Adrenal gland (tissue), 9 donors: ENCODE measurements at regions not wholly inside any gene's neighbourhood (a gene's known extent, or its start where the extent isn't known, plus 50 kb on each side); places are given as distances from the start of the nearest gene placed in this dataset.

Source experiments
- DNase-seq, 7 donors: peaks; one replicate each; pipeline ENCODE4 v3.0.0-alpha.2; 2019 to 2020
- H3K27ac ChIP-seq, 5 donors: fragments of 200-600 bp; sonication (generic) in 4 of 5; 1 replicate in 3 of 5; 2 replicates in 2 of 5; pipeline versions ENCODE4 v1.5.1 to v1.8.0; 2016 to 2020; ENCODE audit warnings: mild to moderate bottlenecking in 1 of 5
- H3K27me3 ChIP-seq: fragments of 200-600 bp; 2 replicates; pipeline ENCODE4 v1.8.0; 2021
- H3K36me3 ChIP-seq, 2 donors: fragments of 200-600 bp; replicated peaks in 1 of 2; 1 replicate in 1 of 2; 2 replicates in 1 of 2; pipeline versions ENCODE4 v1.5.1 to v1.8.0; 2018 to 2022
- H3K4me1 ChIP-seq, 2 donors: fragments of 200-600 bp; replicated peaks in 1 of 2; 1 replicate in 1 of 2; 2 replicates in 1 of 2; pipeline versions ENCODE4 v1.5.1 to v1.8.0; 2018 to 2021
- H3K4me3 ChIP-seq, 4 donors: fragments of 200-600 bp; sonication (generic) in 3 of 4; one replicate each; pipeline ENCODE4 v1.5.1; 2016 to 2018
- H3K9me3 ChIP-seq, 3 donors: fragments of 200-600 bp; sonication (generic) in 1 of 3; replicated peaks in 1 of 3; 1 replicate in 2 of 3; 2 replicates in 1 of 3; pipeline versions ENCODE4 v1.5.1 to v1.8.0; 2016 to 2021
- POLR2A ChIP-seq, 2 donors: fragments of 450-650 bp; IDR thresholded peaks; one replicate each; pipeline ENCODE4 v1.6.1; 2017; ENCODE audit warnings: antibody characterized with exemption in 2 of 2, mild to moderate bottlenecking in 2 of 2, moderate library complexity in 1 of 2
- WGBS, 4 donors: extraction: QIAGEN DNeasy Blood & Tissue Kit in 2 of 4; methylation state at CpG; one replicate each; pipeline versions ENCODE4 v1.1.5 to v1.1.7; 2013 to 2017; 5-methylcytosine and 5-hydroxymethylcytosine counted together
- intact Hi-C, 2 donors: fragments of 100-400 bp; cut with DNase I; formaldehyde crosslinking; loops; one replicate each; pipeline versions ENCODE4 v1.14.1 to v1.15.0; 2022 to 2023
- TF ChIP-seq, protein P1 (sequence below), 6 experiments: fragments of 450-650 bp in 4 of 6; fragments of 200-600 bp in 2 of 6; sonication (generic) in 1 of 6; IDR thresholded peaks; 1 replicate in 5 of 6; 2 replicates in 1 of 6; pipeline versions ENCODE4 v1.5.1 to v1.8.0; 2016 to 2021; ENCODE audit warnings: antibody characterized with exemption in 6 of 6, mild to moderate bottlenecking in 2 of 6, moderate library complexity in 1 of 6
- donor health status: healthy with polysubstance abuse.
- donor health status: Bipolar disorder and iron deficiency.
- donor health status: DM: yes; HTN: yes; CAD: no.
- donor health status: DM: no; HTN: no; CAD: no.
- donor health status: DM: no; HTN: no; CAD: no.

DNA sequence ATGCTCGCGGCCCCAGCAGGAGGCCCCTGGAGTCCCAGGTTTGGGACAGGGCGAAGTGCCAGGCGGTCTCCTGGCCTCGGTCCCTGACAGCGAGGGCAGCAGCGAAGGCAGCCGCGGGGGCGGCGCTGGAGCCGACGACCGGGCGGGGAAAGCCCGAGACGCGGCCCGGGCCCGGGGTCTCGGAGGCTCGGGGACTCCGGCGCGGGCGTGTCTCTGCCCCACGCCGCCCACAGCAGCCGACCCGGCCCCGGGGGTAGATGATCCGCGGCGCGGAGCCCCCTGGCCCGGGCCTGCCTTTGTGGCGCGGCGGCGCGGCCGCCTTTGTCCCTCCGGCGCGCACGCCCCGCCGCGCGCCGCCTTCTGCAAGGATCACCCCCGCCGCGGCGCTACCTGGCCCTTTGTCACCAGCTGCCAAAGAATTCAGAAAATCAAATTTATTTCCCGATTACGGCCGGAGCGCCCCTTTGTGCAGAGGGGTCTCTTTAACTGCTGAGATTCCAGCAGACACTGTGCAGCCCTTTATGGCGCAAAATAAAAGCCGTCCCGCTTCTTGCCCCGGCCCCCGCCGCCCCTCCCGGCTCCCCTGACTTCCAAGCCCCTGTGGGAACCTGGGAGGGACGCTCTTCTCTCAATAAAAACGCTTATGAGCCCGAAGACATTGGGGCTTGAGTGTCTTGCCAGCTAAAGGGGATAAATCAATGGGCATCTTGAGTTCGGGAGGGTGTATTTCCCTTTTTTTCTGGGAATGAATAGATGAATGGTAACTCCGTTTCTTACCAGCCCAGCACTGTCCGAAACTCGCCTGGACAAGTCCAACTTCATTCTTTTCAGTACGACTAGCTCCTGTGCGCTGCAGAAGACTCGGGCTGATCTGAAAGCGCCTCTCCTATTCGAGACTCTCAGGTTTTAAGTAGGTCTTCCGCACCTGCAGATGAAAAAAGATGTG lies 68.4 kb downstream of the HES1 start:
- Histone ChIP-seq H3K9me3 (no peaks in the 10 kb centered on the region), H3K4me3 (peak overlapping the region in 1 of 4 donors; percentile 29), H3K27ac (no peak overlapping the region), H3K27me3 (peaks cover 10% of the 10 kb centered on the region), H3K4me1 (peaks cover 0 to 13% of the 10 kb centered on the region in 2 donors), H3K36me3 (no peaks in the 10 kb centered on the region)
- intact Hi-C loops: no loop called here
- no peak for DNase-seq
- 40 to 60% (median 50%) methylated on average over 35 to 79 of the region's 79 CpGs for WGBS, 4 donors
- TF ChIP-seq POLR2A (IDR thresholded peaks at IDR 0.05): no peak
- TF ChIP-seq, protein P1, sequence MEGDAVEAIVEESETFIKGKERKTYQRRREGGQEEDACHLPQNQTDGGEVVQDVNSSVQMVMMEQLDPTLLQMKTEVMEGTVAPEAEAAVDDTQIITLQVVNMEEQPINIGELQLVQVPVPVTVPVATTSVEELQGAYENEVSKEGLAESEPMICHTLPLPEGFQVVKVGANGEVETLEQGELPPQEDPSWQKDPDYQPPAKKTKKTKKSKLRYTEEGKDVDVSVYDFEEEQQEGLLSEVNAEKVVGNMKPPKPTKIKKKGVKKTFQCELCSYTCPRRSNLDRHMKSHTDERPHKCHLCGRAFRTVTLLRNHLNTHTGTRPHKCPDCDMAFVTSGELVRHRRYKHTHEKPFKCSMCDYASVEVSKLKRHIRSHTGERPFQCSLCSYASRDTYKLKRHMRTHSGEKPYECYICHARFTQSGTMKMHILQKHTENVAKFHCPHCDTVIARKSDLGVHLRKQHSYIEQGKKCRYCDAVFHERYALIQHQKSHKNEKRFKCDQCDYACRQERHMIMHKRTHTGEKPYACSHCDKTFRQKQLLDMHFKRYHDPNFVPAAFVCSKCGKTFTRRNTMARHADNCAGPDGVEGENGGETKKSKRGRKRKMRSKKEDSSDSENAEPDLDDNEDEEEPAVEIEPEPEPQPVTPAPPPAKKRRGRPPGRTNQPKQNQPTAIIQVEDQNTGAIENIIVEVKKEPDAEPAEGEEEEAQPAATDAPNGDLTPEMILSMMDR (IDR thresholded peaks at IDR 0.05): no peak

DNA sequence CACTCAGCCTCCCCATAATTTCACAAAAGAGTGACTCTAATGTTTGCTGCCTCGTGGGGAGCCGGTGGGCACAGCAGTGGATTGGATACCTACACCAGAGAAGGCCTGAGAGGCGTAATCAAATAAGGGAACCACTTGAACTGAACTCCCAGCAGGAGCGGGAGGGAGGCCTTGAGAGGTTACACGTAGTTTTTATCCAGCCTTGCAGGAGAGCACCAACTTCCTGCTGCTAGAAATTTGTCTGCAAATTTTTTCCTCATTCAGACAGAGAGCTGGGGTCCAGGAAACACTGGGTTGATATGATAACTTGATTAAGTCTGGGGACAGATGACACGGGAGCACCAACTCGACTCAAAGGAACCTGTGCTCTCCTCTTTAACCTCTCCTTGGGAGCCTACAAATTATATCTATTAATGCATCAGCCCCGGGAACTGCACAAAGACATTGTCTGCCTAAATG lies 69.8 kb downstream of the HES1 start:
- WGBS, 4 donors: 46 to 58% (median 50%) methylated on average over 6 to 8 of the region's 8 CpGs
- intact Hi-C loops: no loop called here
- no peaks in the 10 kb centered on the region for H3K36me3 ChIP-seq
- H3K4me1 ChIP-seq: peaks cover 0 to 13% of the 10 kb centered on the region in 2 donors
- H3K27me3 ChIP-seq: peaks cover 10% of the 10 kb centered on the region
- no peaks in the 10 kb centered on the region for H3K9me3 ChIP-seq
- no peak overlapping the region for H3K4me3 ChIP-seq
- TF ChIP-seq, protein P1 (IDR thresholded peaks at IDR 0.05): no peak
- TF ChIP-seq POLR2A (IDR thresholded peaks at IDR 0.05): no peak
- peak in 3 of 7 donors; percentile 23 to 29 (median 25) for DNase-seq
- peak overlapping the region in 2 of 5 donors; percentile 10 to 14 for H3K27ac ChIP-seq

DNA sequence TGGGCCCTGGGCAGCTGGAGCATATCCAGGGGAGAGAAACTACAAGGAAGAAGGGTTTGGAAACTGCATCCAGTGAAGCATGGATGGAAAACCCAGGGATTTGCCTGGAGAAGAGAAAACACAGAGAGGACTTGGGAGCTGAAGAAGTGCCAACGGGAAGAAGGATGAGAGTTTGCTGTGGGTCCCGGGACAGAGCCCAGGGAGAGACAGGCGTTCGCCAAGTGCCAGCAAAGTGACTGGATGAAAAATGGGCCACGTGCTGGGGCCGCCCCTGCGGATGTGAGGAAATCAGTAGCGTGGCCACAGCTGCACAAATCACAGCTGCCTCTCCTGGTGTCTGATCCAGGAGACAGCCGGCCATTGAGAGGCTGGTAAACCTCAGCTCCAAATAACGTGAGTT lies 70.4 kb downstream of the HES1 start:
- intact Hi-C loops: no loop called here
- Histone ChIP-seq H3K9me3 (no peaks in the 10 kb centered on the region), H3K27ac (peak overlapping the region in 1 of 5 donors; percentile 14), H3K4me3 (no peak overlapping the region), H3K36me3 (no peaks in the 10 kb centered on the region), H3K4me1 (peaks cover 0 to 13% of the 10 kb centered on the region in 2 donors), H3K27me3 (peaks cover 10% of the 10 kb centered on the region)
- TF ChIP-seq, protein P1 (IDR thresholded peaks at IDR 0.05): no peak
- TF ChIP-seq POLR2A (IDR thresholded peaks at IDR 0.05): no peak
- 18 to 44% (median 22%) methylated on average over 10 of the region's 10 CpGs for WGBS, 4 donors
- peak; percentile 65 to 88 (median 76) for DNase-seq

DNA sequence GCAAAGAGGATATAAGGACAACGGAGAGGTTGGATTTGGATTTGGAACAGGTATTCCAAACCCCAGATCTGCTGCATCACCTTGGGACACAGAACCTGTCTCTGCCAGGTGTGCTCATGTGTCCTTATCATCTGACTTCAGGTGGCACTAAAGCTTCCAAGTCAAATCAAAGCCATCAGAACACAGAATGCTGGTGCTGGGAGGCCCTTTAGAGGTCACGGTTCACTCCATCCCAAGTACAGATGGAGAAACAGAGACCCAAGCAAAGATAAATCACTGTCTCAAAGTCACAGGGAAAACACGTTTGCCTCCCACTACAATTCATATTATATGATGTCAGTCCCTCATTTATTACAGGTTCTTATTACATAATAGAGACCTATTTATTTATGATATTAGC lies 72.8 kb downstream of the HES1 start:
- no peak for DNase-seq
- no peaks in the 10 kb centered on the region for H3K36me3 ChIP-seq
- intact Hi-C loops: no loop called here
- H3K27ac ChIP-seq: no peak overlapping the region
- H3K4me1 ChIP-seq: peaks cover 0 to 13% of the 10 kb centered on the region in 2 donors
- peaks cover 9% of the 10 kb centered on the region for H3K27me3 ChIP-seq
- no peaks in the 10 kb centered on the region for H3K9me3 ChIP-seq
- 84 to 94% (median 88%) methylated on average over 3 of the region's 3 CpGs for WGBS, 4 donors
- TF ChIP-seq, protein P1 (IDR thresholded peaks at IDR 0.05): no peak
- TF ChIP-seq POLR2A (IDR thresholded peaks at IDR 0.05): no peak
- H3K4me3 ChIP-seq: no peak overlapping the region
